ENCODE measurements at regions not wholly inside any gene's neighbourhood (a gene's known extent, or its start where the extent isn't known, plus 50 kb on each side); places are given as distances from the start of the nearest gene placed in this dataset.

- TF ChIP-seq, protein P1, sequence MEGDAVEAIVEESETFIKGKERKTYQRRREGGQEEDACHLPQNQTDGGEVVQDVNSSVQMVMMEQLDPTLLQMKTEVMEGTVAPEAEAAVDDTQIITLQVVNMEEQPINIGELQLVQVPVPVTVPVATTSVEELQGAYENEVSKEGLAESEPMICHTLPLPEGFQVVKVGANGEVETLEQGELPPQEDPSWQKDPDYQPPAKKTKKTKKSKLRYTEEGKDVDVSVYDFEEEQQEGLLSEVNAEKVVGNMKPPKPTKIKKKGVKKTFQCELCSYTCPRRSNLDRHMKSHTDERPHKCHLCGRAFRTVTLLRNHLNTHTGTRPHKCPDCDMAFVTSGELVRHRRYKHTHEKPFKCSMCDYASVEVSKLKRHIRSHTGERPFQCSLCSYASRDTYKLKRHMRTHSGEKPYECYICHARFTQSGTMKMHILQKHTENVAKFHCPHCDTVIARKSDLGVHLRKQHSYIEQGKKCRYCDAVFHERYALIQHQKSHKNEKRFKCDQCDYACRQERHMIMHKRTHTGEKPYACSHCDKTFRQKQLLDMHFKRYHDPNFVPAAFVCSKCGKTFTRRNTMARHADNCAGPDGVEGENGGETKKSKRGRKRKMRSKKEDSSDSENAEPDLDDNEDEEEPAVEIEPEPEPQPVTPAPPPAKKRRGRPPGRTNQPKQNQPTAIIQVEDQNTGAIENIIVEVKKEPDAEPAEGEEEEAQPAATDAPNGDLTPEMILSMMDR (IDR thresholded peaks at IDR 0.05): no peak
- no peak for TF ChIP-seq POLR2A (IDR thresholded peaks at IDR 0.05)
Measured at GRCh38 chr4:95644417-95644816, 95.6 kb upstream of the UNC5C start.

Measured in stomach (tissue), 4 donors.